Ascending aorta (tissue), 2 donors: ENCODE measurements at regions not wholly inside any gene's neighbourhood (a gene's known extent, or its start where the extent isn't known, plus 50 kb on each side); places are given as distances from the start of the nearest gene placed in this dataset.

ENCODE experiments used
- DNase-seq, 2 donors: peaks; one replicate each; pipeline ENCODE4 v3.0.0-alpha.2; 2019; ENCODE audit warnings: low spot score in 2 of 2
- H3K27ac ChIP-seq, 2 donors: fragments of 200-600 bp; sonication (generic); one replicate each; pipeline ENCODE4 v1.5.1; 2016 to 2017; ENCODE audit warnings: mild to moderate bottlenecking in 1 of 2
- H3K27me3 ChIP-seq: fragments of 200-600 bp; sonication (generic); one replicate; pipeline ENCODE4 v1.5.1; 2017
- H3K36me3 ChIP-seq, 2 donors: fragments of 200-600 bp; sonication (generic); one replicate each; pipeline ENCODE4 v1.5.1; 2016
- H3K4me1 ChIP-seq, 2 donors: fragments of 200-600 bp; sonication (generic); one replicate each; pipeline ENCODE4 v1.5.1; 2016 to 2017; ENCODE audit warnings: mild to moderate bottlenecking in 1 of 2
- H3K4me3 ChIP-seq, 2 donors: fragments of 200-600 bp; sonication (generic); one replicate each; pipeline ENCODE4 v1.5.1; 2016 to 2017; ENCODE audit warnings: mild to moderate bottlenecking in 1 of 2
- H3K9me3 ChIP-seq, 2 donors: fragments of 200-600 bp; sonication (generic); one replicate each; pipeline ENCODE4 v1.5.1; 2016
- intact Hi-C: fragments of 100-400 bp; cut with DNase I; formaldehyde crosslinking; loops from one replicate; pipeline ENCODE4 v1.15.1; 2023
- TF ChIP-seq, protein P1 (sequence below), 3 experiments: fragments of 200-600 bp in 2 of 3; fragments of 450-650 bp in 1 of 3; sonication (generic) in 2 of 3; IDR thresholded peaks; one replicate each; pipeline ENCODE4 v1.5.1; 2016 to 2019; ENCODE audit warnings: antibody characterized with exemption in 3 of 3, mild to moderate bottlenecking in 1 of 3, moderate library complexity in 1 of 3

DNA sequence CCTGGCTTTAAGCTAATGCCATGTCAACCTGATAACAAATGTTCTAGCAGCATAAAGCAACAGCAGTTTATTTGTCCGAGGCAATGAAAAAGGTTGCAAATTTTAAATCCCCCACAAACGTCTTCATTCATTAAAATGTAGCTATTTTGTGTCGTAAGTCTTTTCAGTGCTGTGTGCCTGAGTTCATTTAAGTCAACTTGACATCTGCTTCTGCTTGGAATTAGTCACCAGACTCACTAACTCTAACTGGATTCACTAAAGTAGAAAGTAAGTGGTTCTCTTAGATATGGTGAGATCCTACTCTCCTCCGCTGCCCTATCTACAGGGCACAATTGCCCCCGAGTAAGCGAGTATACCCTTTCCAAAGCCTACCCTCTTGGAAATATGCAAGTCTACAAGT lies 118.4 kb upstream of the CHRM3 start:
- Histone ChIP-seq H3K27me3 (no peaks in the 10 kb centered on the region), H3K27ac (no peak overlapping the region), H3K9me3 (no peaks in the 10 kb centered on the region), H3K4me3 (no peak overlapping the region), H3K36me3 (no peaks in the 10 kb centered on the region), H3K4me1 (no peaks in the 10 kb centered on the region)
- no peak for DNase-seq
- intact Hi-C loops: no loop called here
- TF ChIP-seq, protein P1, sequence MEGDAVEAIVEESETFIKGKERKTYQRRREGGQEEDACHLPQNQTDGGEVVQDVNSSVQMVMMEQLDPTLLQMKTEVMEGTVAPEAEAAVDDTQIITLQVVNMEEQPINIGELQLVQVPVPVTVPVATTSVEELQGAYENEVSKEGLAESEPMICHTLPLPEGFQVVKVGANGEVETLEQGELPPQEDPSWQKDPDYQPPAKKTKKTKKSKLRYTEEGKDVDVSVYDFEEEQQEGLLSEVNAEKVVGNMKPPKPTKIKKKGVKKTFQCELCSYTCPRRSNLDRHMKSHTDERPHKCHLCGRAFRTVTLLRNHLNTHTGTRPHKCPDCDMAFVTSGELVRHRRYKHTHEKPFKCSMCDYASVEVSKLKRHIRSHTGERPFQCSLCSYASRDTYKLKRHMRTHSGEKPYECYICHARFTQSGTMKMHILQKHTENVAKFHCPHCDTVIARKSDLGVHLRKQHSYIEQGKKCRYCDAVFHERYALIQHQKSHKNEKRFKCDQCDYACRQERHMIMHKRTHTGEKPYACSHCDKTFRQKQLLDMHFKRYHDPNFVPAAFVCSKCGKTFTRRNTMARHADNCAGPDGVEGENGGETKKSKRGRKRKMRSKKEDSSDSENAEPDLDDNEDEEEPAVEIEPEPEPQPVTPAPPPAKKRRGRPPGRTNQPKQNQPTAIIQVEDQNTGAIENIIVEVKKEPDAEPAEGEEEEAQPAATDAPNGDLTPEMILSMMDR (IDR thresholded peaks at IDR 0.05): no peak

DNA sequence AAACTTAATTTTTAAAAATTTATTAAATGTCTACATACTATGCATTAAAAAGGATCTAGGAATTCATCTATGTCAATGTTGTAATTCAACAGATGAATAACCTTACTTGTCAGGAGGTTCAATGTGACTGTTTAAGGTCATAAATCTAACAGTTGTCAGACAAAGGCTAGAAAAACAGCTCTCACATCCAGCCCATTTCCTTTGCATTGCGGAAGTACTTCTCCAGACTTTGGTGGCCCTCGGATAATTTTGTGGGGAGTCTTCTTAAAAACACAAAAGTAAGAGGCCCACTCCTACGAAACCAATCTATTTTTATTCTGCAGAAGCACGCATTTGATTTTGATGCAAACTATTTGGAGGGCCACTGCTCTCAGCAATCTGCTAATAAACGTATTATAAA lies 122.6 kb upstream of the CHRM3 start:
- intact Hi-C loops: no loop called here
- Histone ChIP-seq H3K9me3 (no peaks in the 10 kb centered on the region), H3K27me3 (no peaks in the 10 kb centered on the region), H3K27ac (no peak overlapping the region), H3K36me3 (no peaks in the 10 kb centered on the region), H3K4me1 (no peaks in the 10 kb centered on the region), H3K4me3 (no peak overlapping the region)
- TF ChIP-seq, protein P1 (IDR thresholded peaks at IDR 0.05): no peak
- no peak for DNase-seq

DNA sequence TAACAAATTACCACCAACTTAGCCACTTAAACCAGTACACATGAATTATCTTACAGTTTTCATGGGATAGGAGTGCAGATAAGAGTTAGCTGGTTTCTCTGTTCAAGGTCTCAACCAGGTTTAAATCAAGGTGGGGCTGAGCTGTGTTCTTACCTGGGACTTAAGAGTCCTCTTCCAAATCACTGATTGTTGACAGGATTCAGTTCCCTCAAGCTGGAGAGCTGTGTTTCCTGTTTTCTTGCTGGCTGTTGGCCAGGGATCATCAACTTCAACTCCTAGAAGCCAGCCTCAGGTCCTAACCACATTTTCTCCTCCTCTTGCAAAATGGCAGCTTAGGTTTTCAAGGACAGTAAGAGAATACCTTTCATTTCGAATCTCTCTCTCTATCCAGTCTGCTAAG lies 123.8 kb upstream of the CHRM3 start:
- Histone ChIP-seq H3K27me3 (no peaks in the 10 kb centered on the region), H3K4me3 (no peak overlapping the region), H3K9me3 (no peaks in the 10 kb centered on the region), H3K36me3 (no peaks in the 10 kb centered on the region), H3K27ac (no peak overlapping the region), H3K4me1 (no peaks in the 10 kb centered on the region)
- intact Hi-C loops: no loop called here
- TF ChIP-seq, protein P1 (IDR thresholded peaks at IDR 0.05): no peak
- no peak for DNase-seq

GRCh38 chr1:239261521-239261920 lies 124.8 kb upstream of the CHRM3 start:
- Histone ChIP-seq H3K4me3 (no peak overlapping the region), H3K9me3 (no peaks in the 10 kb centered on the region), H3K27ac (no peak overlapping the region), H3K4me1 (no peaks in the 10 kb centered on the region), H3K27me3 (no peaks in the 10 kb centered on the region), H3K36me3 (no peaks in the 10 kb centered on the region)
- DNase-seq: no peak
- TF ChIP-seq, protein P1 (IDR thresholded peaks at IDR 0.05): no peak
- intact Hi-C loops: no loop called here

DNA sequence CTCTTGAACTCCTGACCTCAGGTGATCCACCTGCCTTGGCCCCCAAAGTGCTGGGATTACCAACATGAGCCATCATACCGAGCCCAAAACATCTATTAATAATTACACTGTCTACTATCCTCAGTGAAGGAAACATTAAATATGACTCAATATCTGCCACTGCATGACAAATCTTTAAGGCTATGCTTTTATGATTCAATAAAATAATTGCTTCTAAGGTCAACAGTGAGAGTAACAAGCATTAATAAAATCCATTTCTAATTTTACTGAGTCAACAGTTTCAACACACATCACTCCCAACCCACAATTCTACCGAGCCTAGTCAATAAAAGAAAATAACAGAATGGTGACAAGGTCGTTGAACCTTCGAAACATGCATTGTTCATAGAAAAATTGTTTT lies 125.5 kb upstream of the CHRM3 start:
- no peak for DNase-seq
- no peaks in the 10 kb centered on the region for H3K9me3 ChIP-seq
- no peak overlapping the region for H3K4me3 ChIP-seq
- H3K4me1 ChIP-seq: no peaks in the 10 kb centered on the region
- TF ChIP-seq, protein P1 (IDR thresholded peaks at IDR 0.05): no peak
- no peak overlapping the region for H3K27ac ChIP-seq
- intact Hi-C loops: no loop called here
- no peaks in the 10 kb centered on the region for H3K27me3 ChIP-seq
- no peaks in the 10 kb centered on the region for H3K36me3 ChIP-seq

DNA sequence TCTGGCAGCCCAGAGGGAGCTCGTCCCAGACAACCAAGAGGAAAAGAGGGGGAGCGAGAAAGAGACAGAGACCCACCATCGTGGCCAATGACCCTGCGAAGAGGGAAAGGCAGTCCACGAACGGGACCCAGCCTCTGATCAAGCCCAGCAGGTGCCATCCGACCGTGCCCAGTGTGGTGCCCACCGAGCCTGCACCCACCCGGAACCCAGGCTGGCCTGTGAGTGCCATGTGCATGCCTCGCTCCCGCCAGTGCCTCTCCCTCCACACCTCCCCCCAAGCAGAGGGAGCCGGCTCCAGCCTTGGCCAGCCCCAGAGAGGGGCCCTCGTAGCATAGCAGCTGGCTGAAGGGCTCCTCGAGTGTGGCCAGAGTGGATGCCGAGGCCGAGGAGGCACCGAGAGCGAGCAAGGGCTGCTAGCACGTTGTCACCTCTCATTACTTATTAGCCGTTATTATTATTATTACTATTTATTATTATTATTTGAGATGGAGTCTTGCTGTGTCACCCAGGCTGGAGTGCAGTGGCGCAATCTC lies 130.7 kb upstream of the CHRM3 start:
- H3K4me3 ChIP-seq: no peak overlapping the region
- no peak overlapping the region for H3K27ac ChIP-seq
- H3K9me3 ChIP-seq: no peaks in the 10 kb centered on the region
- no peaks in the 10 kb centered on the region for H3K36me3 ChIP-seq
- TF ChIP-seq, protein P1 (IDR thresholded peaks at IDR 0.05): no peak
- H3K27me3 ChIP-seq: no peaks in the 10 kb centered on the region
- intact Hi-C loops: no loop called here
- DNase-seq: no peak
- no peaks in the 10 kb centered on the region for H3K4me1 ChIP-seq
